BLaER1 treated with 17β-estradiol and CSF1 and Interleukin-3, amounts not matched to agents 10 nM and 100 nM (cell line): ENCODE measurements at regions not wholly inside any gene's neighbourhood (a gene's known extent, or its start where the extent isn't known, plus 50 kb on each side); places are given as distances from the start of the nearest gene placed in this dataset.

Experiments used
- H3K27ac ChIP-seq, 11 experiments: shearing (Covaris generic); formaldehyde crosslinking; 2 replicates each; pipeline ENCODE4 v1.8.1; 2022
- H3K27me3 ChIP-seq, 11 experiments: shearing (Covaris generic); formaldehyde crosslinking; 2 replicates each; pipeline ENCODE4 v1.8.1; 2022
- H3K36me3 ChIP-seq, 11 experiments: shearing (Covaris generic); formaldehyde crosslinking; 2 replicates each; pipeline ENCODE4 v1.8.1; 2022
- H3K4me1 ChIP-seq, 10 experiments: shearing (Covaris generic); formaldehyde crosslinking; 2 replicates each; pipeline ENCODE4 v1.8.1; 2022
- H3K4me2 ChIP-seq, 11 experiments: shearing (Covaris generic); formaldehyde crosslinking; 2 replicates each; pipeline ENCODE4 v1.8.1; 2022
- H3K4me3 ChIP-seq, 10 experiments: shearing (Covaris generic); formaldehyde crosslinking; 2 replicates each; pipeline ENCODE4 v1.8.1; 2022
- H3K9ac ChIP-seq, 11 experiments: shearing (Covaris generic); formaldehyde crosslinking; 2 replicates each; pipeline ENCODE4 v1.8.1; 2022
- H3K9me3 ChIP-seq, 11 experiments: shearing (Covaris generic); formaldehyde crosslinking; replicated peaks in 1 of 11; 2 replicates each; pipeline ENCODE4 v1.8.1; 2022
- H4K20me1 ChIP-seq, 11 experiments: shearing (Covaris generic); formaldehyde crosslinking; 2 replicates each; pipeline ENCODE4 v1.8.1; 2022
- Cebpa-rat ChIP-seq, 11 experiments: shearing (Covaris generic); IDR thresholded peaks; 2 replicates each; pipeline ENCODE4 v1.8.1; 2022

DNA sequence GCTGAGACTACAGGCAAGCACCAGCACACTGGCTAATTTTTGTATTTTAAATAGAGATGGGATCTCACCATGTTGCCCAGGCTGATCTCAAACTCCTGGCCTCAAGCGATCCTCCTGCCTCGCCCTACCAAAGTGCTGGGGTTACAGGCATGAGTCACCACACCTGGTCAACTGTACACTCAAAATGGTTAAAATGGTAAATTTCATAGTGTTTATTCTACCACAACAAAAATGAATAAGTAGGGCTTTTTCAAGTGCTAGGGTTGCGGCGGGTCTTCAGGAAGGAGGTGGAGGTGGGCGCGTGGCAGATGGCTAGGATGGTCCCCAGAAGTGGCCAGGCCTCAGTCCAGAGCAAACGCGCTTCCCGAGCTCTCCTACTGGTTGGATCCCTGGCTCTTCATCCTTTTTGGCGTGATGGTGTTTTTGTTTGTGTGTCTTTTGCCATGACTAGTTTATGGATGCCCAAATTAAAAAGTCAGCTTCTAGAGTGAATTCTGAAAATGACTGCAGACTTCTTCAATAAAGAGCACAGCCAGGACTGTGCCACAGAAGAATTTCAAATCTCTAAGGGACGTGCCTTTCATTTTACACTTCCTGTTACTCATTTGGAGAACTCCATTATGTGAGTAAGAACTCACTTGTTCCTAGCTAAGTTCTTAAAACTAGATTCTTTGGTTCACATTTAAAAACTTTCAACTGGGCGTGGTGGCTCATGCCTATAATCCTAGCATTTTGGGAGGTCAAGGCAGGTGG, 73.9 kb downstream of the TMEM130 start:
- Histone ChIP-seq H3K27ac (peak overlapping the region in 10 of 11 experiments; percentile 11 to 62 (median 56); a peak in 16 of 22 replicates), H3K4me3 (no peak overlapping the region), H3K9ac (peak overlapping the region in 3 of 11 experiments; percentile 14 to 26 (median 19); a peak in 1 of 22 replicates), H3K27me3 (no peaks in the 10 kb centered on the region), H3K4me2 (peak overlapping the region; percentile 63 to 80 (median 75)), H3K9me3 (peaks cover 11 to 18% (median 12%) of the 10 kb centered on the region in 11 experiments), H3K4me1 (peaks cover 22 to 27% (median 24%) of the 10 kb centered on the region in 10 experiments), H3K36me3 (no peaks in the 10 kb centered on the region), H4K20me1 (no peaks in the 10 kb centered on the region)
- no peak for TF ChIP-seq Cebpa-rat (IDR thresholded peaks at IDR 0.05)
